NB4 (cell line): ENCODE measurements at regions not wholly inside any gene's neighbourhood (a gene's known extent, or its start where the extent isn't known, plus 50 kb on each side); places are given as distances from the start of the nearest gene placed in this dataset.

Source experiments
- DNase-seq: peaks from one replicate; pipeline ENCODE4 v3.0.0; 2010; ENCODE audit warnings: low read depth
- H3K4me3 ChIP-seq: one replicate; pipeline ENCODE4 v1.5.1; 2011; ENCODE audit warnings: mild to moderate bottlenecking, low read depth, low read length, moderate library complexity
- CTCF ChIP-seq: IDR thresholded peaks from one replicate; pipeline ENCODE4 v1.5.1; 2012; ENCODE audit warnings: low read depth, low read length
- MYC ChIP-seq: IDR thresholded peaks from 2 replicates; pipeline ENCODE4 v1.6.1; 2011; ENCODE audit warnings: low read depth, low read length
- POLR2A ChIP-seq: IDR thresholded peaks from 2 replicates; pipeline ENCODE4 v1.6.1; 2011; ENCODE audit warnings: mild to moderate bottlenecking; ENCODE audit not compliant: insufficient read length; ENCODE audit errors: extremely low read depth
- TF ChIP-seq, protein P1 (sequence below): IDR thresholded peaks from 2 replicates; pipeline ENCODE4 v1.6.1; 2011; ENCODE audit warnings: low read depth, low read length

DNA sequence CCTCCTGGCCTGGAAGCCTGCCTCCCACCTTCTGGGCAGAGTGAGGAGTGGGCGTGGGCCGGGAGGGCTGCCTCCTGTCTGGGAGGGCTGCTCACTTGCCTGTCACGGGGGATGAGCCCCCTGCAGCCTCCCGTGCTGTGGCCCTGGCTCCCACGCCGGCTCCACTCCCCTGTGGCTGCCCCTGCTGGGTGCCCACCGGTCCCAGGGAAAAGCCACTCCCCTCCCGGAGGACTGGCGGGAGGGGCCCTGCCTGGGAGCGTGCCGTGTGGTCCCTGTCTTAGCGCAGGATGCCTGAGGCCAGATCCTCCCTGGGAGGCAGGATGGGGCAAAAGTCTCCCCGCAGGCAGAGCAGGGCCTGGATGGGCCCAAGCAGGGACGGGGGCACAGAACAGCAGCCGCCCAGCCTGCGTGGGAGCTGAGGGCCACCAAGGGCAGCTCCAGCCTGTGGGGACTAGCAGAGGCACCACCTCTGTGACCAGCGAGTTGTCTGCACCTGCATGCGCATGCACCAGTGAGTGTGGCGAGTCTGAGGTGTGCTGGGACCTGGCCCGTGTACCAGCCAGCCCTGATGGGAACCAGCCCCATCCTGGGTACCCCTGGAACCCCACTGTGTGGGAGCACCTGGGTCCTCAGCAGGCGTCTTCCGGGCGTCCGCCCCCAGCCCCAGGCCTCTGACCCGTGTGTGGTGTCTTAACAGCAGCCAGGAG lies 339.9 kb downstream of the SEC14L1 start:
- DNase-seq = no peak
- H3K4me3 ChIP-seq = no peak overlapping the region
- no peak for TF ChIP-seq POLR2A
- no peak for TF ChIP-seq MYC
- no peak for TF ChIP-seq CTCF

DNA sequence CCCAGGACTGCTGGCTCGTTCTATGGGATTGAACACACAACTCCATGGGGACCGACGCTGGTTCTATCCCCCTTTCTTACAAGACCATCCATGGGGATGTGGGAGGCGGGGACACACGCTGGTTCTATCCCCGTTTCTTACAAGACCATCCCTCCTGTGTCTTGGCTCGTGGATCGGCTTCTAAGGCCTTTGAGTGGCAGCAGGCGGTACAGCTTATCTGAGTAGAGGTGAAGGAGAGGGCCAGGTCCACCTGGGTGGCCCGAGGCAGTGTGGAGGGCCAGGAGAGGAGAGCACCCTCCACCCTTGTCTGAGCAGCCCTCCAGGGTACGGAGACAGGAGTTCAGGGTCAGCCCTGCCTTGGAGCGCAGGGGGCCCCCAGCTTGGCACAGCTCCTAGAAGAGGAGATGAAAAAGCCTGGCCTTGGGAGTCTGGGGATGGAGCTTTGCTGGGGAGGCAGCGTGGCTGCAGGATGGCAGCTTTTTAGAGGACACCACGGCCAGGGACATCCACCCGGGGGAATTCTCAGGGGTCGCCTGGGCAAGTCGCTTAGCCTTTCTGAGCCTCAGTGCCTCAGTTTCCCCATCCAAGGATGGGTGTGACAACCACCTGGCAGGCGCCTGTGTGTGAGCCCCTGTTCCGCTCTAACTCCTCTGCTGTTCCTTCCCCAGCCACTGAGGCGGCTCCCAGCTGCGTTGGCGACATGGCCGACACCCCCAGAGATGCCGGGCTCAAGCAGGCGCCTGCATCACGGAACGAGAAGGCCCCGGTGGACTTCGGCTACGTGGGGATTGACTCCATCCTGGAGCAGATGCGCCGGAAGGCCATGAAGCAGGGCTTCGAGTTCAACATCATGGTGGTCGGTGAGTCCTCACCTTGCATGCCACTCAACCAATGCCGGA lies 341.0 kb downstream of the SEC14L1 start:
- DNase-seq = no peak
- TF ChIP-seq MYC (no peak), POLR2A (no peak), CTCF (no peak)
- TF ChIP-seq, protein P1, sequence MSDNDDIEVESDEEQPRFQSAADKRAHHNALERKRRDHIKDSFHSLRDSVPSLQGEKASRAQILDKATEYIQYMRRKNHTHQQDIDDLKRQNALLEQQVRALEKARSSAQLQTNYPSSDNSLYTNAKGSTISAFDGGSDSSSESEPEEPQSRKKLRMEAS = no peak
- H3K4me3 ChIP-seq = no peak overlapping the region

DNA sequence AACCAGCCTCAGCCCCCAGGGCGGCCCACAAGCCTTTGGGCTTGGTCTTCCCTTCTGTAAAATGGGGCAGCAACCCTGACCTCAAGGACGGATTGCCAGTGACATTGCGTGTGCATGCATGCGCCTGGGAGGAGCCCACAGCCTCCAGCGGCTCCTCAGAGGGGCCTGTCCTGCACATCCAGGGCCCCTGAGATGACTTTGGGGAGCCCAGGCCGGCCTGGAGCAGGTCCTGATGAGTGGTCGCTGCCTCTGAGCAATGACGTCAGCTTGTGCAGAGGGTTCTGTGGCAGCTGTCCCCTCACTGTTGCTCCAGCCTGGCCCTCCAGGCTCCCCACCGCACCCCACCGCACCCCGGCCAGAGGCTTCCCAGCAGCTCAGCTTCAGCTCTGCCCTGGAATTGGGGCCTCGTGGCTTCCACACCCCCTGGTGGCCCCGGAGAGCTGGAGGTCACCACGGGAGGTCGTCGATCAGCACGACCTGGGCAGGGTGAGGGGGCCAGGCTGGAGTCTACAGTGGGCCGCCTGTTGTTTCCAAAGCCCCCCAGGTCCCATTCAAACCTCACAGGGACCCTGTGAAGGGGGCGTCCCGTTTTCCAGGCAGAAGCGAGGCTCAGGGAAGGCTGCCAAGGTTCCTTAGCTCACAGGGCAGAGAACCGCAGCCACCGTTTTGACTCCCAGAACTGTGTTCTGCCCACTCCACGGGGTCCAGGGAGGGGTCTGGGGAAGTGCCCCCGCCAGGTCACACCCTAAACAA lies 341.8 kb downstream of the SEC14L1 start:
- TF ChIP-seq MYC = no peak
- TF ChIP-seq, protein P1 = no peak
- TF ChIP-seq CTCF = no peak
- TF ChIP-seq POLR2A = no peak
- no peak for DNase-seq
- no peak overlapping the region for H3K4me3 ChIP-seq

DNA sequence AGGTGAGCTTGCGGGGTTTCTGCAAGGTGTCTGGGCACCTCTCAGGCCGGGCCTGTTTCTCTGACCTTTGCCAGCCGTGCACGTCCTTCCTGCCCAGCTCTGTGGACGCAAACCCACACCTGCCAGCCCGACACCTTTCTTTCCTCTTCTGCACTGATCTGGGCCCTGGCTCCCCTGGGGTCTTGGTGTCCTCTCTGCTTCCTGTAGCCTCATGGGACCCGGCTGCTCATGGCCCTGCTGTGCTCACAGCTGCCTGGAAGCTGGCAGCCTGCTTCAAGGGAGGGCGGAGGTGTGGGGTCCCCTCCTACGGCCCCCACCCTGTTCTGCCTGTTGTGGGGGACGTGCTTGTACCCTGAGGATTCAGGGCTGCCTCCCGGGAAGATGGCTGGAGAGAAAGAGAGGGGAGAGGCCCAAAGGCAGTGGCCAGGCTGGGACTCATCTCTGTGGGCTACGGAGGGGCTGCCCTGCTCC lies 342.4 kb downstream of the SEC14L1 start:
- no peak for DNase-seq
- TF ChIP-seq MYC (no peak), CTCF (no peak), POLR2A (no peak)
- TF ChIP-seq, protein P1 = no peak

DNA sequence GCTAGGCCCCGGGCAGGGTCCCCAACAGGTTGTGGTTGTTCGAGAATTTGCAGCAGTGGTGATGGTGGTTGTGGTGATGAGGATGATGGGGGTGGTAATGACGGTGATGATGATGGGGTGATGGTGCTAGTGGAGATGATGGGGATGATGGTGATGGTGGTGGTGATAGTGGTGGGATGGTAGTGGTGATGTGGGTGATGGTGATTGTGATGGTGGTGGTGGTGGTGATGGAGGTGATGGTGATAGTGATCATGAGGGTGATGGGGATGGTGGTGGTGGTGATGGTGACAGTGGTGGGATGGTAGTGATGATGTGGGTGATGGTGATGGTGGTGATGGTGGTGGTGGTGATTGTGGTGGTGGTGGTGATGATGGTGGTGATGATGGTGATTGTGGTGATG lies 343.3 kb downstream of the SEC14L1 start:
- TF ChIP-seq MYC = no peak
- TF ChIP-seq, protein P1 = no peak
- no peak for DNase-seq
- H3K4me3 ChIP-seq = no peak overlapping the region

More for the DNA sequence above, 342.4 kb downstream of the SEC14L1 start:
- no peak overlapping the region for H3K4me3 ChIP-seq
